ENCODE measurements at regions not wholly inside any gene's neighbourhood (a gene's known extent, or its start where the extent isn't known, plus 50 kb on each side); places are given as distances from the start of the nearest gene placed in this dataset.

- TF ChIP-seq CTCF (IDR thresholded peaks at IDR 0.05) (no peak), NR1H2 (CRISPR knock-in tag; IDR thresholded peaks at IDR 0.05) (no peak), GTF2I (CRISPR knock-in tag; conservative IDR thresholded peaks at IDR 0.05) (no peak), CBFB (CRISPR knock-in tag; IDR thresholded peaks at IDR 0.05; ENCODE audit: low read depth) (no peak), GABPB1 (CRISPR knock-in tag; IDR thresholded peaks at IDR 0.05) (no peak), USF2 (CRISPR knock-in tag; IDR thresholded peaks at IDR 0.05) (no peak)
Measured at GRCh38 chr6:85195243-85195642, 254.6 kb upstream of the NT5E start.

Data from WTC11 (cell line).